ENCODE measurements at regions not wholly inside any gene's neighbourhood (a gene's known extent, or its start where the extent isn't known, plus 50 kb on each side); places are given as distances from the start of the nearest gene placed in this dataset.

- no peak overlapping the region for H3K4me3 ChIP-seq (replicated peaks; ENCODE audit: low read depth, low read length)
- TF ChIP-seq CTCF (IDR thresholded peaks at IDR 0.05; ENCODE audit: low read depth, low read length, missing control alignments), result no peak
- no peak for DNase-seq (ENCODE audit: extremely low read depth, low read depth)
These were observed 811.6 kb upstream of the ZNF608 start for GRCh38 chr5:125558016-125558415.

GRCh38 chr5:125558466-125558865, 812.0 kb upstream of the ZNF608 start:
- no peak overlapping the region for H3K4me3 ChIP-seq (replicated peaks; ENCODE audit: low read depth, low read length)
- TF ChIP-seq CTCF (IDR thresholded peaks at IDR 0.05; ENCODE audit: low read depth, low read length, missing control alignments), result no peak
- DNase-seq (ENCODE audit: extremely low read depth, low read depth), result no peak

- no peak overlapping the region for H3K4me3 ChIP-seq (replicated peaks; ENCODE audit: low read depth, low read length)
- DNase-seq (ENCODE audit: extremely low read depth, low read depth), result peak; percentile 55
- no peak for TF ChIP-seq CTCF (IDR thresholded peaks at IDR 0.05; ENCODE audit: low read depth, low read length, missing control alignments)
These were observed 812.9 kb upstream of the ZNF608 start for GRCh38 chr5:125559296-125559695.

- TF ChIP-seq CTCF (IDR thresholded peaks at IDR 0.05; ENCODE audit: low read depth, low read length, missing control alignments), result no peak
- no peak for DNase-seq (ENCODE audit: extremely low read depth, low read depth)
- H3K4me3 ChIP-seq (replicated peaks; ENCODE audit: low read depth, low read length), result no peak overlapping the region
These were observed 814.2 kb upstream of the ZNF608 start for GRCh38 chr5:125560476-125561225.

GRCh38 chr5:125564317-125564975, 818.0 kb upstream of the ZNF608 start:
- TF ChIP-seq CTCF (IDR thresholded peaks at IDR 0.05; ENCODE audit: low read depth, low read length, missing control alignments), result no peak
- H3K4me3 ChIP-seq (replicated peaks; ENCODE audit: low read depth, low read length), result no peak overlapping the region
- no peak for DNase-seq (ENCODE audit: extremely low read depth, low read depth)

GRCh38 chr5:125574491-125575044, 828.1 kb upstream of the ZNF608 start:
- TF ChIP-seq CTCF (IDR thresholded peaks at IDR 0.05; ENCODE audit: low read depth, low read length, missing control alignments), result no peak
- no peak overlapping the region for H3K4me3 ChIP-seq (replicated peaks; ENCODE audit: low read depth, low read length)
- DNase-seq (ENCODE audit: extremely low read depth, low read depth), result no peak
